ENCODE measurements at regions not wholly inside any gene's neighbourhood (a gene's known extent, or its start where the extent isn't known, plus 50 kb on each side); places are given as distances from the start of the nearest gene placed in this dataset.
"Not testable (repeated sequence)": the region's sequence is repeated elsewhere in the genome, so short reads cannot be mapped to it uniquely, and the experiment has no call there.

DNA sequence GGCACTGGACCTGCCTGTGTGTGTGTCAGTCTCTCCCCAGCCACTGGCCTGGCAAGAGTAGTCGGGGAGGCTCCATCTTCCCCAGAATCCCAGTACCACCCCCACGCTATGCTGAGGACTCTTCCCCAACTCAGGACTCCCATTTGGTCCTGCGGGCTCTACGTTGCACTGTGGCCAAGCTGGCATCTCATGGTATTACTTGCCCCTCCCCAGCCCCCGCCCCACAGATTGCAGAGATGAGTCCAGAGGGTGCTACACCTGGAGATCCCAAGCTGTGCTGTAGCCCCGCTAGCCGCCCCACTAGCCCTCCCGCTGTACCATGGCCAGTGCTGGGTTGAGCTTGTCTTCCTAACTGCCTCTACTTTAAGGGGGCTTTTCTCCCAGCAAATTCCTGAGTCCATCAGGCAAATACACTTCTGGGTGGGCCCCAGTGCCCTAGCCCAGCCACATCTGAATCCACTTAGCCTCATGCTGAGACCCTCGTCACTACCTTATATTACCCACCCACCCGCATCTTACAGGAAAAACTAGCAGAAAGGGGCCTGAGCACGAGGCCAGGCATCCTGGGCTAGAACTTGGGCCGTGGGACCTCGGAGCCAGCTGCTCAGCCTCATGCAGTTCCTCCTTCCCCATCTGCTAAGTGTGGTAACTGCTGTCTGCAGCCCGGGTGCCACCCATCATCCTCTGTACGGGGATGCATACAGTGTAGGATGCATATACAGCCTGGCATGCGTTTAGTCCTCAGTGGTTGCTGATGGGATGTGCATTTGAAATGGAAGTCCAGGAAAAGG, 65.8 kb upstream of the CACUL1 start:
- Histone ChIP-seq H3K27me3 (no peaks in the 10 kb centered on the region), H3K9me3 (no peaks in the 10 kb centered on the region), H3K4me1 (peaks cover 12% of the 10 kb centered on the region), H3K36me3 (no peaks in the 10 kb centered on the region), H3K4me3 (ENCODE audit: low read depth, low read length) (no peak overlapping the region)
- TF ChIP-seq, protein P1, sequence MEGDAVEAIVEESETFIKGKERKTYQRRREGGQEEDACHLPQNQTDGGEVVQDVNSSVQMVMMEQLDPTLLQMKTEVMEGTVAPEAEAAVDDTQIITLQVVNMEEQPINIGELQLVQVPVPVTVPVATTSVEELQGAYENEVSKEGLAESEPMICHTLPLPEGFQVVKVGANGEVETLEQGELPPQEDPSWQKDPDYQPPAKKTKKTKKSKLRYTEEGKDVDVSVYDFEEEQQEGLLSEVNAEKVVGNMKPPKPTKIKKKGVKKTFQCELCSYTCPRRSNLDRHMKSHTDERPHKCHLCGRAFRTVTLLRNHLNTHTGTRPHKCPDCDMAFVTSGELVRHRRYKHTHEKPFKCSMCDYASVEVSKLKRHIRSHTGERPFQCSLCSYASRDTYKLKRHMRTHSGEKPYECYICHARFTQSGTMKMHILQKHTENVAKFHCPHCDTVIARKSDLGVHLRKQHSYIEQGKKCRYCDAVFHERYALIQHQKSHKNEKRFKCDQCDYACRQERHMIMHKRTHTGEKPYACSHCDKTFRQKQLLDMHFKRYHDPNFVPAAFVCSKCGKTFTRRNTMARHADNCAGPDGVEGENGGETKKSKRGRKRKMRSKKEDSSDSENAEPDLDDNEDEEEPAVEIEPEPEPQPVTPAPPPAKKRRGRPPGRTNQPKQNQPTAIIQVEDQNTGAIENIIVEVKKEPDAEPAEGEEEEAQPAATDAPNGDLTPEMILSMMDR (IDR thresholded peaks at IDR 0.05; ENCODE audit: low read depth, low read length) = no peak
- no peak for DNase-seq

DNA sequence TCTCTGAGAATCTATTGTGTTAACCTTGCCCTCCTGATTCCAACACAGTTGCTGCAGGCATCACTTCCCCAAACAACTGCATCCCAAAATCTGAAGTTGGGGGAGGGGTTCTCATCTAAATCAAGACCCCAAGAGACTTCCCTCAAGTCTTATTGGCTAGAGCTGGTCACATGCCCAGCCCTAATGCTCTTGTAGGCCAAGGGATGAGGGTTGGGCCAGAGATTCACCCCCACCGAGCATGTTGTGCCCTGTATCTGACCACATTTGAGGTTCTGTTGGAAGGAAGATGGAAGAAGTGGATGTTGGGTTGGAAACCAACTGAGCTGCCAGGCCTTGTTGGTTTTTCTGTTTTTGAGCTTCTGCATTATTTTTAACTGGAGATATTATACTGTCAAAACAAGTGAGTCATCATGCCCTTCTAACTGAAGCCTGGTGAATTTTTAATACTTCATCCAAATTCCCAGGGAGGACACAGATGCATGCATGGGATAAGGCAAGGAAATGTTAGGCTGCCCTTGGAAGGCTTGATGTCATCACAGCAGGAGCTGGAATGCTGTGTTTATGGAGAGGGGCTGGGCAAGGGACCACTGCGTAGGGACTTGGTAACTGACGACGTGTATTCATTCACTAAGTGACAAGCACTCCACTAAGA, 68.6 kb upstream of the CACUL1 start:
- Histone ChIP-seq H3K36me3 (no peaks in the 10 kb centered on the region), H3K4me1 (peaks cover 9% of the 10 kb centered on the region), H3K4me3 (ENCODE audit: low read depth, low read length) (no peak overlapping the region), H3K27me3 (no peaks in the 10 kb centered on the region), H3K9me3 (no peaks in the 10 kb centered on the region)
- TF ChIP-seq, protein P1 (IDR thresholded peaks at IDR 0.05; ENCODE audit: low read depth, low read length) = no peak
- no peak for DNase-seq

DNA sequence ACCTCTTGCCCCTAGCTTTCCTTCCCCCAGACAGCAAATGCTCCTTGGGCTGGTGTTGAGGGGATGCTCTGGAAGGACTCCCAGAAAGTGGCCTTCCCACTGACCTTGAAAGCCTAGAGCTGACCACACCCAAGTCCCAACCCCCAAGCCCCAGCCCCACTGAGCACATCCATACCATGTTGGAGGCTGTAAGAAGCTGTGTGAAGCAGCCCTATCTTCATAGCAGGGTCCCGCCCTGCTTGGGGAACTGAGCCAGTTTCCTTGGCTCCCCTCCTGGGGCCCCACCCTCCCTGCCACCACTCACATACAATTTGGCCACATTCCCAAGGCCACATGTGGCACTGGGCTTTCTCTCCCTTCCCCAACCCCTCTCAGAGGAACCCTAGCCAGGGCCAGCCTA, 72.3 kb upstream of the CACUL1 start:
- peaks cover 5% of the 10 kb centered on the region for H3K4me1 ChIP-seq
- DNase-seq = no peak
- no peaks in the 10 kb centered on the region for H3K27me3 ChIP-seq
- H3K36me3 ChIP-seq = no peaks in the 10 kb centered on the region
- H3K9me3 ChIP-seq = no peaks in the 10 kb centered on the region
- H3K4me3 ChIP-seq (ENCODE audit: low read depth, low read length) = no peak overlapping the region
- TF ChIP-seq, protein P1 (IDR thresholded peaks at IDR 0.05; ENCODE audit: low read depth, low read length) = no peak

DNA sequence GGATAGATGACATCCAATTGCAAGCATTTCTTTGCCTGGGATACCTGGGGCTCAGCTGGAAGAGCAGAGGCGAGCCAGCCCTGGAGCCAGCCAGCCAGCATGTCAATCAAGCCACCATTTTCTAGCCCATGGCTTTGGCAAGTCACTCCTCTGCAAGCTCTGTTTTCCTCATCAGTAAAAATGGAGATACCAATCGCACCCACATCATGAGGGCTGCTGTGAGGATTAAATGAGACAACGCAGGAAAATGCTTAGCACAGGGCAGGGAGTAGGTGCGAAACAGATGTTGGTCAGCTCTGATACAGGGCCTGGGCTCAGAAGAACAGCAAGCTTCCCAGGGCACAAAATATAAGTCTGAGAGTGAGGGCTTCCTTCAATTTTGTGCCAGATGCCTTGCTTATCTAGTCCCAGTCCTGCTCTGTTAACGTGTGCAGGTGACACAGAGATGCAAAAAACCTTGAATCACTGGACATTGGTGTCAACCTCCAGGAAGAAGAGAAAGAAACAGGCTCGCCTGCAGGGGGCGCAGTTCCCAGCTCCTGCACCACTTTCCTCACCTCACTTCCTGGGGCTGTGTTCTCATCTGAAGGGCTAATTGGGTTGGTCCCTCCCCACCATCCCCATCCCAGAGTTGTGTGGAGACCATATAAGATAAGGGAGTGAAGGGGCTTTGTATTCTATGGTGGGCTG, 72.8 kb upstream of the CACUL1 start:
- Histone ChIP-seq H3K4me1 (peaks cover 5% of the 10 kb centered on the region), H3K9me3 (no peaks in the 10 kb centered on the region), H3K4me3 (ENCODE audit: low read depth, low read length) (no peak overlapping the region), H3K36me3 (no peaks in the 10 kb centered on the region), H3K27me3 (no peaks in the 10 kb centered on the region)
- no peak for DNase-seq
- TF ChIP-seq, protein P1 (IDR thresholded peaks at IDR 0.05; ENCODE audit: low read depth, low read length) = peak; percentile 52

DNA sequence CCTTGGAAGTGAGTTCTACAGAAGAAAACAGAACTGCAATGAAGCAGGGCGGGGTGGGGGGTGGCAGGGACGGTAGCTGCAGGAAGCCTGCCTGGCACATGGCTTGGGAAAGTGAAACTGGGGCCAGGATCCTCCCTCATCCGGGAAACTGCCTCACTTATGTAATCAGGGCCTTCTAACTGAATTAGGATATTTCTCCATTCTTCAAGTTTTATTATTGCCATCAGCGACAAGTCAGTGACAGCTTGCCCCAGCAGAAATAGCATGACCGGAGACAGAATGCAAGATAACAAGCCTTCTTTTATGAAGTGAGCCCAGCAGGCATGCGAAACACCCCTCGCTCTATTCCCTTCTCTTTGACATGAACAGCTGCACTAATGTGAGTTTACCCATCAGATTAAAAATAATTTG, 77.5 kb upstream of the CACUL1 start:
- peaks cover 17% of the 10 kb centered on the region for H3K4me1 ChIP-seq
- peak; percentile 87 for DNase-seq
- no peaks in the 10 kb centered on the region for H3K9me3 ChIP-seq
- H3K4me3 ChIP-seq (ENCODE audit: low read depth, low read length) = peak overlapping the region; percentile 42
- TF ChIP-seq, protein P1 (IDR thresholded peaks at IDR 0.05; ENCODE audit: low read depth, low read length) = no peak
- H3K27me3 ChIP-seq = no peaks in the 10 kb centered on the region
- no peaks in the 10 kb centered on the region for H3K36me3 ChIP-seq

DNA sequence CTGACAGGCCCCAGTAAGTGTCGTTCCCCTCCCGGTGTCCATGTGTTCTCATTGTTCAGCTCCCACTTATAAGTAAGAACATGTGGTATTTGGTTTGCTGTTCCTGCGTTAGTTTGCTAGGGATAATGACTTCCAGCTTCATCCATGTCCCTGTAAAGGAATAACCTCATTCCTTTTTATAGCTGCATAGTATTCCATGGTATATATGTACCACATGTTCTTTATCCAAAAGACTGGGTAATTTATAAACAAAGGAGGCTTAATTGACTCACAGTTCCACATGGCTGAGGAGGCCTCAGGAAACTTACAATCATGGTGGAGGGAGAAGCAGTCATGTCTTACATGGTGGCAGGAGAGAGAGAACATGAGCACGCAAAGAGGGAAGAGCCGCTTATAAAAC, 79.6 kb upstream of the CACUL1 start:
- H3K27me3 ChIP-seq; H3K9me3 ChIP-seq; H3K4me3 ChIP-seq (ENCODE audit: low read depth, low read length); DNase-seq; H3K36me3 ChIP-seq: not testable (repeated sequence)
- H3K4me1 ChIP-seq = peaks cover 17% of the 10 kb centered on the region

Data from BE2C (cell line).